ENCODE measurements at regions not wholly inside any gene's neighbourhood (a gene's known extent, or its start where the extent isn't known, plus 50 kb on each side); places are given as distances from the start of the nearest gene placed in this dataset.
A peak's percentile ranks its signal among the peaks of the same experiment; 100 is the strongest.

DNA sequence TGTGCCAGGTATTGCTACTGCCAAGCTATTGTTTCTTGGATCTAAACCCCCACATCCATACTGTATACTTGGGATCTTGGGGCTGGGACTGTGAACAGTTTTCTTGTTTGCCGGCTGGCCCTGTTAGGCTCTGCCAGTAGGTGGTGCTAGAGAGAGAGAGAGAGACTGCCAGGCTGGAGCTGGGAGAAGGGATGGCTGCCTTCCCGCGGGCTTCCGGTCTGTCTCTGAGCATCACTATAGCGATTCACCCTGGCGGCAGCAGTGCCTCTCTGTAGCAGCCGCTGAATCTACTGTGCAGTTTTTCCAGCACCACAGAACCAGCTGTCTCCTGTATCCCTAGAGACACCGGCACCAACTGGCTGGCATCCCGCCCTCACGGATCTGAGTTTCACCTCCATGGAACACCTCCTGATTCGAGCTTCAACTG, 201.2 kb downstream of the UTP18 start:
- H3K9me3 Mint-ChIP-seq (ENCODE audit: low read depth, unreplicated experiment): no peaks in the 10 kb centered on the region
- peak; percentile 80 for DNase-seq
- intact Hi-C loops (cut with micrococcal nuclease; ENCODE audit: unreplicated experiment): no loop called here
- H3K27ac Mint-ChIP-seq (ENCODE audit: unreplicated experiment): no peak overlapping the region
- peaks cover 75% of the 10 kb centered on the region for H3K27me3 Mint-ChIP-seq (ENCODE audit: unreplicated experiment)
- H3K4me3 Mint-ChIP-seq (ENCODE audit: low read depth, unreplicated experiment): no peak overlapping the region
- TF ChIP-seq, protein P1, sequence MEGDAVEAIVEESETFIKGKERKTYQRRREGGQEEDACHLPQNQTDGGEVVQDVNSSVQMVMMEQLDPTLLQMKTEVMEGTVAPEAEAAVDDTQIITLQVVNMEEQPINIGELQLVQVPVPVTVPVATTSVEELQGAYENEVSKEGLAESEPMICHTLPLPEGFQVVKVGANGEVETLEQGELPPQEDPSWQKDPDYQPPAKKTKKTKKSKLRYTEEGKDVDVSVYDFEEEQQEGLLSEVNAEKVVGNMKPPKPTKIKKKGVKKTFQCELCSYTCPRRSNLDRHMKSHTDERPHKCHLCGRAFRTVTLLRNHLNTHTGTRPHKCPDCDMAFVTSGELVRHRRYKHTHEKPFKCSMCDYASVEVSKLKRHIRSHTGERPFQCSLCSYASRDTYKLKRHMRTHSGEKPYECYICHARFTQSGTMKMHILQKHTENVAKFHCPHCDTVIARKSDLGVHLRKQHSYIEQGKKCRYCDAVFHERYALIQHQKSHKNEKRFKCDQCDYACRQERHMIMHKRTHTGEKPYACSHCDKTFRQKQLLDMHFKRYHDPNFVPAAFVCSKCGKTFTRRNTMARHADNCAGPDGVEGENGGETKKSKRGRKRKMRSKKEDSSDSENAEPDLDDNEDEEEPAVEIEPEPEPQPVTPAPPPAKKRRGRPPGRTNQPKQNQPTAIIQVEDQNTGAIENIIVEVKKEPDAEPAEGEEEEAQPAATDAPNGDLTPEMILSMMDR (IDR thresholded peaks at IDR 0.05; ENCODE audit: unreplicated experiment): peak; percentile 92
- CTCF ChIA-PET: interaction anchor here (0.6 to 2.6 kb wide), 7 partner anchors 11 to 678 kb away, joined by 3 to 12 read pairs (median 5); no protein-coding TSS in a partner anchor
- H3K4me1 Mint-ChIP-seq (ENCODE audit: low read depth, unreplicated experiment): no peaks in the 10 kb centered on the region
- BruUV-seq (replicated peaks): no TSS peak
- H3K36me3 Mint-ChIP-seq (ENCODE audit: insufficient read depth, unreplicated experiment): no peaks in the 10 kb centered on the region

DNA sequence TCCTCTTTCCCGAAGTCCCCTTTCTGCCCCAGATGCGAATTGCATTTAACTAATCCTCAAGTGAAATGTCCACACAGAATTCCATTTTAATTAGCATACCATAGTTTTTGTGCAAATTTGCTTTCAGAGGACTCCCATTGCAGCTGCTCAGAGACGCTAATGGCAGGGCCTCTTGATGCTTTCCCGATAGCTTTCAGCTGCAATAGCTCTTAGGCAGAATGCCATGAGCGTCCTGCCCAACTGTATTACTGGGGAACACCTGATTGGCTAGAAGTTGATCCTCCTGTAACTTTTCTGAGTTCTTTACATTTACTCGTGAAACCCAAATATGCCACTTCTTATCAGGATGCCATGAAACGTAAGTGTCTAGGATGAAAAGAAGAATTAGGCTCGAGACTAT, 203.0 kb downstream of the UTP18 start:
- no peak overlapping the region for H3K4me3 Mint-ChIP-seq (ENCODE audit: low read depth, unreplicated experiment)
- CTCF ChIA-PET: interaction anchor here (2.6 kb wide), 1 partner anchor 9 kb away, joined by 8 read pairs; no protein-coding TSS in a partner anchor
- TF ChIP-seq, protein P1 (IDR thresholded peaks at IDR 0.05; ENCODE audit: unreplicated experiment): no peak
- no peak overlapping the region for H3K27ac Mint-ChIP-seq (ENCODE audit: unreplicated experiment)
- H3K36me3 Mint-ChIP-seq (ENCODE audit: insufficient read depth, unreplicated experiment): no peaks in the 10 kb centered on the region
- H3K9me3 Mint-ChIP-seq (ENCODE audit: low read depth, unreplicated experiment): no peaks in the 10 kb centered on the region
- intact Hi-C loops (cut with micrococcal nuclease; ENCODE audit: unreplicated experiment): no loop called here
- no TSS peak for BruUV-seq (replicated peaks)
- no peaks in the 10 kb centered on the region for H3K4me1 Mint-ChIP-seq (ENCODE audit: low read depth, unreplicated experiment)
- H3K27me3 Mint-ChIP-seq (ENCODE audit: unreplicated experiment): peaks cover 83% of the 10 kb centered on the region
- DNase-seq: no peak

DNA sequence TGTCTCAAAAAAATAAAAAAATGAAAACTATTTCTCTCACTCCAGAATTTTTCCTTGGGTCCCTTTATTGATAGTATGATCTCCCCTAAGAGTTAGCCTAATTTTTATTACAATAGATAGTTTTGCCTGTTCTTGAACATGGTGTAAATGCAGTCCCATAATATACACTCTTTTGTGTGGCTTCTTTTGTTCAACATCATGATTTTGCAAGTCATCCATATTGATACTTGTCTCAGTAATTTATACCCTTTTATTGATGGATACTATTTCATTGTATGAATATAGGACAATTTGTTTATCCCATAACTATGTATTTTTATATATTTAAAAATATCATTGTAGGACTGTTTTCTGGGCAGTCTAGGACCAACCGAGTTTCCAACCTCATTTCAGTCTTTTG, 207.0 kb downstream of the UTP18 start:
- Mint-ChIP-seq H3K27me3 (ENCODE audit: unreplicated experiment) (peaks cover 80% of the 10 kb centered on the region), H3K27ac (ENCODE audit: unreplicated experiment) (no peak overlapping the region), H3K4me1 (ENCODE audit: low read depth, unreplicated experiment) (no peaks in the 10 kb centered on the region), H3K4me3 (ENCODE audit: low read depth, unreplicated experiment) (no peak overlapping the region), H3K36me3 (ENCODE audit: insufficient read depth, unreplicated experiment) (no peaks in the 10 kb centered on the region), H3K9me3 (ENCODE audit: low read depth, unreplicated experiment) (no peaks in the 10 kb centered on the region)
- BruUV-seq (replicated peaks): no TSS peak
- CTCF ChIA-PET: no interaction called here
- TF ChIP-seq, protein P1 (IDR thresholded peaks at IDR 0.05; ENCODE audit: unreplicated experiment): no peak
- intact Hi-C loops (cut with micrococcal nuclease; ENCODE audit: unreplicated experiment): no loop called here
- DNase-seq: no peak

DNA sequence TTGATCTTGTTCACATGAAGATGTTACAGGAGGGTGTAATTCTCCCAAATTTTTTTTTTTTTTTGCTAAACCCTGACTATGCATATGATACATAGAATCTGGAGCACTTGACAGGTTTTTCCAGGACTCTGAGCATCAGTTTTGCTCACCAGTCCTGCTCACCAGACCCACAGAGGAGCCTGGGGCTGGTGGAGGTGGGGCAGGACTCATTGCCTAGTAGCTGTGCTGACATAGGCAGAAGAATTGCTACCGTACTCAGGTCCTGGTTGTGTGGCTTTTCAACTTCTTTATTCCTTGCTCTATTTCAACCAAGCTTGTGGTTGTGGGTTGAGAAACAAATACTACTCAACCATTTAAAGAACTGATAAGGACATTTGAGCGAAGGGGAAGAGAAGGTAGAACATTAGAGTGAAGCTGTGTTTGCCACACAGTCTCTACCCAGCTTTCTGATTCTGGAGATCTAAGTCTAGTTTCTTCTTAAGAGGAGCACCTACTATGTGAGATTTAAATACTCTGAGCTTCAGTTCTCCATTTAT, 212.4 kb downstream of the UTP18 start:
- CTCF ChIA-PET: interaction anchor here (0.7 to 2.4 kb wide), 4 partner anchors 10 to 445 kb away, joined by 3 to 8 read pairs (median 4); no protein-coding TSS in a partner anchor
- Mint-ChIP-seq H3K4me1 (ENCODE audit: low read depth, unreplicated experiment) (no peaks in the 10 kb centered on the region), H3K9me3 (ENCODE audit: low read depth, unreplicated experiment) (no peaks in the 10 kb centered on the region), H3K36me3 (ENCODE audit: insufficient read depth, unreplicated experiment) (no peaks in the 10 kb centered on the region), H3K27ac (ENCODE audit: unreplicated experiment) (no peak overlapping the region), H3K4me3 (ENCODE audit: low read depth, unreplicated experiment) (no peak overlapping the region), H3K27me3 (ENCODE audit: unreplicated experiment) (peaks cover 86% of the 10 kb centered on the region)
- no peak for DNase-seq
- TF ChIP-seq, protein P1 (IDR thresholded peaks at IDR 0.05; ENCODE audit: unreplicated experiment): no peak
- no TSS peak for BruUV-seq (replicated peaks)
- intact Hi-C loops (cut with micrococcal nuclease; ENCODE audit: unreplicated experiment): no loop called here
